ENCODE measurements at regions not wholly inside any gene's neighbourhood (a gene's known extent, or its start where the extent isn't known, plus 50 kb on each side); places are given as distances from the start of the nearest gene placed in this dataset.
A peak's percentile ranks its signal among the peaks of the same experiment; 100 is the strongest.

DNA sequence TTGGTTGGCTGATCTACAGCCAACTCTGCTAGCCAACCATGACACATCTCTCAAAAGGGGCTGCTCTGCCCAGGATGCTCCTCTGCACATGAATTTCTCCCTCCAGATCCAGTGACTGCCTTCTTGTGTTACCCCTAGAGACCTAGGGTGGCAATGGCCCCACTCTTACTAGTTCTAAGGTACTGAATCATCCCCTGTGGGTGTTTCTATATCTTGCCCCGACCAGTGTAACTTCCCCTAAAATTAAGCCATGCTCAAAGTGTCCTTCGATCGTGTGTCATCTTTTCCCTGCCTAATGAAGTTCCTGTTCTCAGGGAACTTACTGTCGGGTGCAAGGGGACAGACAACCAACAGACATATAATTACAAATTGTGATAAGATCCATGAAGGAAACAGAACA, 113.3 kb downstream of the FAM76B start:
- Histone ChIP-seq H3K27me3 (ENCODE audit: control insufficient read depth, insufficient read depth, low read length) (no peaks in the 10 kb centered on the region), H3K27ac (ENCODE audit: low read length) (no peak overlapping the region), H3K9me3 (replicated peaks; ENCODE audit: control insufficient read depth, low read depth, low read length) (no peaks in the 10 kb centered on the region), H3K4me3 (ENCODE audit: low read length) (no peak overlapping the region), H3K4me1 (ENCODE audit: control insufficient read depth, insufficient read depth, low read length) (no peaks in the 10 kb centered on the region), H3K36me3 (ENCODE audit: control insufficient read depth, insufficient read depth, low read length) (no peaks in the 10 kb centered on the region)
- DNase-seq, result no peak
- 96% methylated on average over 3 of the region's 4 CpGs for WGBS (ENCODE audit: insufficient coverage)

DNA sequence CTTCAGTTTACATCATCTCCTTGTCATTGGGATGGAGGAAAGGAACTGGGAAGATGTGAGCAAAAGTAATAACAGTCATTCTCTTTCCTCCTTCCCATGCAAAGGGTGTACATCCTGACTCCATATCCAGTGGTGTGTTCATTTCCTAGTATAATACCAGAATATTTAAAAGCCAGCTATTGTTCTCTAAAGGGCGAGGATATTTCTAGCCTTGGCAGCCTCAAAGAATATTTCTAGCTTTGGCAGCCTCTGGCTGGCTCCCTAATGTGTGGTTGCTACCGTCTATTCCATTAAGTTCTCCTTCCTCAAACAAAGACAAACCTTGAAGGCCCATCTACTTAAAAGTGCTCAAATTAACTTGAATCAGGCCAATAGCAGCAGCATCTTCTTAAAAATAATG, 114.0 kb downstream of the FAM76B start:
- H3K27ac ChIP-seq (ENCODE audit: low read length), result no peak overlapping the region
- no peaks in the 10 kb centered on the region for H3K4me1 ChIP-seq (ENCODE audit: control insufficient read depth, insufficient read depth, low read length)
- 83% methylated on average over 1 of the region's 2 CpGs for WGBS (ENCODE audit: insufficient coverage)
- H3K27me3 ChIP-seq (ENCODE audit: control insufficient read depth, insufficient read depth, low read length), result no peaks in the 10 kb centered on the region
- DNase-seq, result no peak
- H3K36me3 ChIP-seq (ENCODE audit: control insufficient read depth, insufficient read depth, low read length), result no peaks in the 10 kb centered on the region
- no peaks in the 10 kb centered on the region for H3K9me3 ChIP-seq (replicated peaks; ENCODE audit: control insufficient read depth, low read depth, low read length)
- no peak overlapping the region for H3K4me3 ChIP-seq (ENCODE audit: low read length)

DNA sequence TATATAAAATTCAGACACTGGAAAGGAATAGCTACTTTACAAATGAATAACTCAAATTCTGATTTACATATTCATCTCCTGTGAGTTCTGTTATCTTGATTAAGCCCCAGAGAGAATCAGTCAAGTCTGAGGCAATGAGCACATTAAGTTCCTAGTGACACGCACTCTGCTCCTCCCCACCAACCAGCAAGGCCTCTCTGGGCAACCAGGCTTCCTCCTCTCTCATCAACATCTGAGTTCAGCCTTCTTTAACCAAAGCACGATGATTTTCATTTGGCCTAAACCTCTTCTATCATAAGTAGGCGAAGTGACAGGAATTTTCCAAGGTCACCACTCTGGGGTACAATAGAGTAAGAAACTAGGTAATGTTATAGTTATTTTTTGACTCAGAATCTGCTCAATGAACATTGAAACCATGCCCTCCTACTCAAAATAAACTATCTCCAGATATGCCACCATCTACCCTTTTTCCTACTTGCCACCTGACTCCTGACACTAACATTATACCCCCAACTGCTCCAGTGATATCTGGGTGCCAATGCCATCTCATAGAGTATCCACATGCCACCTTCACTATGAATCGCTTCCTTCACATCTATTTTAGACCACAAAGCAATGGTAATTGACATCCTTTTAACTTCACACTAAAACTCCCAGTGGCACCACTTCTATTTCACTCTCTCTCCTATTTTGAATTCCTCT, 114.8 kb downstream of the FAM76B start:
- 60% methylated on average over 2 of the region's 4 CpGs for WGBS (ENCODE audit: insufficient coverage)
- H3K4me1 ChIP-seq (ENCODE audit: control insufficient read depth, insufficient read depth, low read length), result no peaks in the 10 kb centered on the region
- H3K9me3 ChIP-seq (replicated peaks; ENCODE audit: control insufficient read depth, low read depth, low read length), result no peaks in the 10 kb centered on the region
- no peak overlapping the region for H3K4me3 ChIP-seq (ENCODE audit: low read length)
- DNase-seq, result no peak
- no peak overlapping the region for H3K27ac ChIP-seq (ENCODE audit: low read length)
- no peaks in the 10 kb centered on the region for H3K36me3 ChIP-seq (ENCODE audit: control insufficient read depth, insufficient read depth, low read length)
- H3K27me3 ChIP-seq (ENCODE audit: control insufficient read depth, insufficient read depth, low read length), result no peaks in the 10 kb centered on the region

DNA sequence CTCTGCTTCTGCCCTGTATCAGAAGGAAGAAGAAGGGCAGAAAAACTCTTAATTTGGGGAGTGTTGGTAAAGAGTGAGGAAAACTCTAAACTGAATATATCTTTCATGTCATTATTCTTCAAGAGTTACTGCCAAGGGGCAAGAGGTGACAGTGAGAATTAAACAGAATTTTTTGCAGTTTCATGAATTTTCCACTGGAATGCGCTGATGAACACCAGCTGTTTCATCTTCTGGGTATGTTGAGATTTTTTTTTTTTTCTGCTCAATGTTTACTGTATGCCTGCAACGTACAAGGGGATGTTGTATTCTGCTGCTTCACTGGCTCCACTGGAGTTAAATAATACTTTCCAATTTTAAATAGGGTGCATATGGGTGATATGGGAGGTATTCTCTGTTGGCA, 117.8 kb downstream of the FAM76B start:
- no CpG with 5 or more reads among the region's 2 CpGs for WGBS (ENCODE audit: insufficient coverage)
- Histone ChIP-seq H3K4me1 (ENCODE audit: control insufficient read depth, insufficient read depth, low read length) (no peaks in the 10 kb centered on the region), H3K9me3 (replicated peaks; ENCODE audit: control insufficient read depth, low read depth, low read length) (no peaks in the 10 kb centered on the region), H3K27me3 (ENCODE audit: control insufficient read depth, insufficient read depth, low read length) (no peaks in the 10 kb centered on the region), H3K27ac (ENCODE audit: low read length) (no peak overlapping the region), H3K36me3 (ENCODE audit: control insufficient read depth, insufficient read depth, low read length) (no peaks in the 10 kb centered on the region), H3K4me3 (ENCODE audit: low read length) (no peak overlapping the region)
- peak; percentile 67 for DNase-seq

DNA sequence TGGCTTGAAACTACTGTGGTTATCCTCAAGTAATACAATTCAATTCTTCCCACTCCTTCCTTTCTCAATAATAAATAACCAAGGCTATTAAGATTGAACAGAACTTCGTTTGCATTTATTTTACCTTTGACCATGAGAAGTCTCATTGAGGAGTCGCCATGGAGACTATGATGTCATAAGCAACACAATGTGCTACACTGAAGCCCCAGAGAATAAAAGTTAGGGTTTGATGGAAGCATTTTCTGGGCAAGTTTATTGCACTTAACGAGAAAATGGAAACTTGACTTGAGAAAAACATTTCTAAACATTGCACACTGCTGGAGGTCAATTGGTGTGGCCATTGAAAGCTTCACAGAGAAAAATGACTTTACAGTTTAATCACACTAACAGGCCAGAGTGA, 121.5 kb downstream of the FAM76B start:
- Histone ChIP-seq H3K4me1 (ENCODE audit: control insufficient read depth, insufficient read depth, low read length) (no peaks in the 10 kb centered on the region), H3K4me3 (ENCODE audit: low read length) (no peak overlapping the region), H3K27me3 (ENCODE audit: control insufficient read depth, insufficient read depth, low read length) (no peaks in the 10 kb centered on the region), H3K36me3 (ENCODE audit: control insufficient read depth, insufficient read depth, low read length) (no peaks in the 10 kb centered on the region), H3K9me3 (replicated peaks; ENCODE audit: control insufficient read depth, low read depth, low read length) (no peaks in the 10 kb centered on the region), H3K27ac (ENCODE audit: low read length) (no peak overlapping the region)
- peak; percentile 65 for DNase-seq
- WGBS (ENCODE audit: insufficient coverage), result 60% methylated on average over 1 of the region's 3 CpGs

DNA sequence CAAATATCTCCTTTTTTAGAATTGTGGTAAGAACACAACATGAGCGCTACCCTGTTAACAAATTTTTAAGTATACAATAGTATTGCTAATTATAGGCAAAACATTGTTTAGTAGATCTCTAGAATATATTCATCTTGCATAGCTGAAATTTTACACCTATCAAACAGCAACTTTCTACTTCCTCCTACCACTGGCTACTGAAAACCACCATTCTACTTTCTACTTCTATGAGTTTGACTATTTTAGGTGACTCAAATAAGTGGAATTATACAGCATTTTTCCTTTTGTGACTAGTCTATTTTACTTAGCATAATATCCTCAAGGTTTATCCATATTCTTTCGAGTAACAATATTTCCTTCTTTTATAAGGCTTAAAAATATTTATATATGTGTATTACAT, 128.4 kb downstream of the FAM76B start:
- Histone ChIP-seq H3K9me3 (replicated peaks; ENCODE audit: control insufficient read depth, low read depth, low read length) (no peaks in the 10 kb centered on the region), H3K27ac (ENCODE audit: low read length) (no peak overlapping the region), H3K36me3 (ENCODE audit: control insufficient read depth, insufficient read depth, low read length) (no peaks in the 10 kb centered on the region), H3K27me3 (ENCODE audit: control insufficient read depth, insufficient read depth, low read length) (no peaks in the 10 kb centered on the region), H3K4me1 (ENCODE audit: control insufficient read depth, insufficient read depth, low read length) (no peaks in the 10 kb centered on the region), H3K4me3 (ENCODE audit: low read length) (no peak overlapping the region)
- no CpG with 5 or more reads among the region's 2 CpGs for WGBS (ENCODE audit: insufficient coverage)
- DNase-seq, result no peak

DNA sequence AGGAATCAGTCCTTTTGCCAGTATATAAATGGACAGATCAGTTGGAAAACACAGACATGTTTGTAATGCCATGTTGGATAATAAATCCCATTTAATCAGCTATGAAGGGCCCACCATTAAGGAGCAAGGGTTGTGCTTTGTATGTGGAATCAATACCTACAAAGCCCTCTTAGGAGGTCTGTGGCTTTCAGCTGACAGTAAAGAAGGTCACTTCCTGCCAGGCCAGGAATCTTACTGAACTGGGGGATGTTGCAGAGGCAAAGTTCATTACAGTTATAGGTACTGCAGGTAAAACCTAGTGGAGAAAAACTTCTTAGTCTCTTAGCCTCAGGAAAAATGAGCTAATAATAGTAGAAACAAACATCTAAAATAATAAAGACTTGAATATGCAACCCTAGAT, 129.5 kb downstream of the FAM76B start:
- Histone ChIP-seq H3K4me1 (ENCODE audit: control insufficient read depth, insufficient read depth, low read length) (no peaks in the 10 kb centered on the region), H3K9me3 (replicated peaks; ENCODE audit: control insufficient read depth, low read depth, low read length) (no peaks in the 10 kb centered on the region), H3K36me3 (ENCODE audit: control insufficient read depth, insufficient read depth, low read length) (no peaks in the 10 kb centered on the region), H3K27me3 (ENCODE audit: control insufficient read depth, insufficient read depth, low read length) (no peaks in the 10 kb centered on the region), H3K4me3 (ENCODE audit: low read length) (no peak overlapping the region), H3K27ac (ENCODE audit: low read length) (no peak overlapping the region)
- no peak for DNase-seq

DNA sequence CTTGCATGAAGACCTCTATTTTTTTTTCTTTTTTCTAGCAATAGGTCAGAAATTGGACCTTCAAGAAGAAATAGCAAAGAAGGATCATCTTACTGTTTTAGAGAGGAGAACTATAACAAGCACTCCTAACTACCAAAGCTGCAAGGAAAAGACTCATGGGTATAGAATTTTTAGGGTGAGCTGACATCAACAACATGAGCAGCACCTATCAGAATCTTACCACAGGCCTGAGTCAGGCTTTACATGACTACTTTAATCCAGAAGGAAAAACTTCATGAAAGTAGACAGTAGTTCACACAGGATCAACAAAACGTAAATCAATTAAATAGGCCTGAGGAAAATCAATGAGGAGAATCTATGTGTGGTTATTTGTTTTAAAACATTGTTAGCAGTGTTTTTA, 130.5 kb downstream of the FAM76B start:
- Histone ChIP-seq H3K36me3 (ENCODE audit: control insufficient read depth, insufficient read depth, low read length) (no peaks in the 10 kb centered on the region), H3K27ac (ENCODE audit: low read length) (no peak overlapping the region), H3K27me3 (ENCODE audit: control insufficient read depth, insufficient read depth, low read length) (no peaks in the 10 kb centered on the region), H3K4me1 (ENCODE audit: control insufficient read depth, insufficient read depth, low read length) (no peaks in the 10 kb centered on the region), H3K4me3 (ENCODE audit: low read length) (no peak overlapping the region), H3K9me3 (replicated peaks; ENCODE audit: control insufficient read depth, low read depth, low read length) (no peaks in the 10 kb centered on the region)
- no peak for DNase-seq
- no CpG with 5 or more reads among the region's 1 CpG for WGBS (ENCODE audit: insufficient coverage)

DNA sequence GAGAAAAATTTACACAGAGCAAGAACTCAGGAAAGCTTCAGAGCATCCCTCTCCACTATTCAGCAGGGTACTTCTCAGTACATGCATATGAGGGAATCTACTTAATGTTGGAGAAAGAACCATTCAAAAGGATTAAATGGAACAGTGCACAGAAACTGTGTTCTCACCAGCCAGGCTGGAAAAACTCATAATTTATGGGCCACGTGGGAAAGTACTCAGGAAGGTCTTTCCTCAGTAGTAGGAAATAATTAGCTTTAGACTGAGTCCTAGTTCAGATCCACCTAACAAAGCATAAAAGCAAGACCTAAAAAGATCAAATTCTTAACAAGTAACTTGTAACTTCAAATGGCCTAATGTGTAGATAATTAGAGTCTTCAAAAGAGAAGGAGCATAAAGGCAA, 134.0 kb downstream of the FAM76B start:
- Histone ChIP-seq H3K27ac (ENCODE audit: low read length) (no peak overlapping the region), H3K9me3 (replicated peaks; ENCODE audit: control insufficient read depth, low read depth, low read length) (no peaks in the 10 kb centered on the region), H3K36me3 (ENCODE audit: control insufficient read depth, insufficient read depth, low read length) (no peaks in the 10 kb centered on the region), H3K4me1 (ENCODE audit: control insufficient read depth, insufficient read depth, low read length) (no peaks in the 10 kb centered on the region), H3K27me3 (ENCODE audit: control insufficient read depth, insufficient read depth, low read length) (no peaks in the 10 kb centered on the region), H3K4me3 (ENCODE audit: low read length) (no peak overlapping the region)
- no CpG with 5 or more reads among the region's 1 CpG for WGBS (ENCODE audit: insufficient coverage)
- peak; percentile 32 for DNase-seq

DNA sequence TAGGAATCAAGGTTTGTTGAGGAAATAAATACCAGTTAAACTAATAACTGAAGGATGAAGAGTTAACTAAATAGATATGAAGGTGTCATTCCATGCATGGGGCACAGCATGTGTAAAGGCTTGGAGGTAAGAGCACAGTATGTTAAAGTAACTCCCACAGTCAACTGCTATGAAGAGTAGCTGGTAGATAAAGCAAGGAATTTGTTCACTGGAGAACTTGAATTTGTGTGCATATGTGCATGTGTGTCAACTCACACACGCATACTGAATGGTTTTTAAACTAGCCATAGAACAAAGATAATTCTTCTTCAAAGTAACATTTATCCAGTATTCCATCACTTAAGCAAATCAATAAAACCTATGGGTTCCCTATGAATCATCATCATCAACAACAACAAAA, 135.9 kb downstream of the FAM76B start:
- H3K9me3 ChIP-seq (replicated peaks; ENCODE audit: control insufficient read depth, low read depth, low read length), result no peaks in the 10 kb centered on the region
- H3K4me3 ChIP-seq (ENCODE audit: low read length), result no peak overlapping the region
- no peak overlapping the region for H3K27ac ChIP-seq (ENCODE audit: low read length)
- no peaks in the 10 kb centered on the region for H3K36me3 ChIP-seq (ENCODE audit: control insufficient read depth, insufficient read depth, low read length)
- H3K27me3 ChIP-seq (ENCODE audit: control insufficient read depth, insufficient read depth, low read length), result no peaks in the 10 kb centered on the region
- DNase-seq, result no peak
- no CpG with 5 or more reads among the region's 1 CpG for WGBS (ENCODE audit: insufficient coverage)
- H3K4me1 ChIP-seq (ENCODE audit: control insufficient read depth, insufficient read depth, low read length), result no peaks in the 10 kb centered on the region

DNA sequence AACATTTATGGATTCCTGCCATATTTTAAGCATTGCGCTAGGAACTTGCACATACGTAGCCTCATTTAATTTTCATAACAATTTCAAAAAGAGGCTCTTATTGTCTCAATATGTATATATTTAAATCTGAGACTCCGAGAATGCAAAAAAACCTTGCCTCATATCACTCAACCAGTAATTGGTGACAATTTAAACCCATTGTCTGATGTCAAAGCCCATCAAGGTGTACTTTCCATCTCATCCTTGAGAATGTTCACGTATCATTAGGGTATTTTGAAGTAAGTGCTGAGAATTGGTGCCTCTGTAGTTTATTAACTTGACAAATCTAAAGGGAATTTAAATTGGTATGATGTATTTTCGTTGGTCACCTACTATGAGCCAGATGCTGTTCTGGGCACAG, 136.5 kb downstream of the FAM76B start:
- Histone ChIP-seq H3K4me1 (ENCODE audit: control insufficient read depth, insufficient read depth, low read length) (no peaks in the 10 kb centered on the region), H3K36me3 (ENCODE audit: control insufficient read depth, insufficient read depth, low read length) (no peaks in the 10 kb centered on the region), H3K9me3 (replicated peaks; ENCODE audit: control insufficient read depth, low read depth, low read length) (no peaks in the 10 kb centered on the region), H3K27ac (ENCODE audit: low read length) (no peak overlapping the region), H3K4me3 (ENCODE audit: low read length) (no peak overlapping the region), H3K27me3 (ENCODE audit: control insufficient read depth, insufficient read depth, low read length) (no peaks in the 10 kb centered on the region)
- no CpG with 5 or more reads among the region's 5 CpGs for WGBS (ENCODE audit: insufficient coverage)
- no peak for DNase-seq

All from muscle of leg (tissue), 3 donors.